MM.1S (cell line): ENCODE measurements at regions not wholly inside any gene's neighbourhood (a gene's known extent, or its start where the extent isn't known, plus 50 kb on each side); places are given as distances from the start of the nearest gene placed in this dataset.

Source experiments
- EZH2 ChIP-seq: fragments of 300-600 bp; sonication (generic); optimal IDR thresholded peaks from 2 replicates; pipeline ENCODE3; 2017; ENCODE audit warnings: low read depth, mild to moderate bottlenecking, antibody characterized with exemption, low read length, mixed read lengths
- EZH2phosphoT487 ChIP-seq: fragments of 300-600 bp; sonication (generic); IDR thresholded peaks from 2 replicates; pipeline ENCODE4 v1.6.1; 2018; ENCODE audit warnings: antibody characterized with exemption, low read length
- TF ChIP-seq, protein P1 (sequence below): fragments of 300-600 bp; sonication (generic); IDR thresholded peaks from 2 replicates; pipeline ENCODE4 v1.5.1; 2016; ENCODE audit warnings: antibody characterized with exemption, low read length, mixed read lengths

- TF ChIP-seq, protein P1, sequence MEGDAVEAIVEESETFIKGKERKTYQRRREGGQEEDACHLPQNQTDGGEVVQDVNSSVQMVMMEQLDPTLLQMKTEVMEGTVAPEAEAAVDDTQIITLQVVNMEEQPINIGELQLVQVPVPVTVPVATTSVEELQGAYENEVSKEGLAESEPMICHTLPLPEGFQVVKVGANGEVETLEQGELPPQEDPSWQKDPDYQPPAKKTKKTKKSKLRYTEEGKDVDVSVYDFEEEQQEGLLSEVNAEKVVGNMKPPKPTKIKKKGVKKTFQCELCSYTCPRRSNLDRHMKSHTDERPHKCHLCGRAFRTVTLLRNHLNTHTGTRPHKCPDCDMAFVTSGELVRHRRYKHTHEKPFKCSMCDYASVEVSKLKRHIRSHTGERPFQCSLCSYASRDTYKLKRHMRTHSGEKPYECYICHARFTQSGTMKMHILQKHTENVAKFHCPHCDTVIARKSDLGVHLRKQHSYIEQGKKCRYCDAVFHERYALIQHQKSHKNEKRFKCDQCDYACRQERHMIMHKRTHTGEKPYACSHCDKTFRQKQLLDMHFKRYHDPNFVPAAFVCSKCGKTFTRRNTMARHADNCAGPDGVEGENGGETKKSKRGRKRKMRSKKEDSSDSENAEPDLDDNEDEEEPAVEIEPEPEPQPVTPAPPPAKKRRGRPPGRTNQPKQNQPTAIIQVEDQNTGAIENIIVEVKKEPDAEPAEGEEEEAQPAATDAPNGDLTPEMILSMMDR, result no peak
- TF ChIP-seq EZH2 (no peak), EZH2phosphoT487 (no peak)
Observed at GRCh38 chr2:54397426-54397825, 58.7 kb upstream of the SPTBN1 start.
